GM12878 (cell line): ENCODE measurements at regions not wholly inside any gene's neighbourhood (a gene's known extent, or its start where the extent isn't known, plus 50 kb on each side); places are given as distances from the start of the nearest gene placed in this dataset.

ENCODE experiments used
- ATAC-seq: fragments of 200-7000 bp; cut with Tn5 transposase; 3 replicates; pipeline ENCODE4 v1.9.1; 2020; ENCODE audit warnings: mild to moderate bottlenecking, moderate library complexity
- BruUV-seq: library from RNA; stranded (reverse); fragments of 400-500 nt; replicated peaks from 2 replicates; lab custom pipeline; 2021; lab: Mats Ljungman, UMichigan
- CTCF ChIA-PET: fragments of 300-600 bp; sonication (Branson Sonifier 250); formaldehyde crosslinking; extraction: SDS; loops from one replicate; lab custom pipeline; 2021; ENCODE audit warnings: inconsistent platforms; lab: Yijun Ruan, JAX
- POLR2A ChIA-PET: fragments of 350-600 bp; formaldehyde crosslinking; extraction: SDS; loops from one replicate; lab custom pipeline; 2021; ENCODE audit warnings: inconsistent platforms; lab: Charles Lee
- RAD21 ChIA-PET: fragments of 300-600 bp; sonication (Branson Sonifier 250); formaldehyde crosslinking; loops from one replicate; lab custom pipeline; 2023; ENCODE audit warnings: antibody characterized with exemption; ENCODE audit not compliant: unreplicated experiment; lab: Charles Lee
- SMC1A ChIA-PET: fragments of 300-600 bp; sonication (Branson Sonifier 250); formaldehyde crosslinking; loops from one replicate; lab custom pipeline; 2023; ENCODE audit not compliant: unreplicated experiment, uncharacterized antibody; lab: Charles Lee
- DNase-seq: peaks from one replicate; pipeline ENCODE4 v3.0.0-alpha.2; 2011; ENCODE audit warnings: low read depth, low spot score
- FAIRE-seq: peaks from 3 replicates; lab custom pipeline; 2011; peaks lifted over from hg19 to GRCh38; lab: Jason Lieb, UNC
- H2AFZ ChIP-seq: 2 replicates; pipeline ENCODE4 v1.6.0; 2011; ENCODE audit warnings: low read depth, low read length, control low read depth; ENCODE audit not compliant: control insufficient read depth
- H3K27ac ChIP-seq: 2 replicates; pipeline ENCODE4 v1.5.1; 2011; ENCODE audit warnings: control low read depth; ENCODE audit not compliant: control insufficient read depth, insufficient read depth
- H3K27me3 ChIP-seq, 2 experiments: replicated peaks in 1 of 2; 2 replicates each; pipeline versions ENCODE4 v1.6.0 to v1.6.1; 2011; ENCODE audit warnings: low read length in 1 of 2; ENCODE audit not compliant: control insufficient read depth in 2 of 2, insufficient read depth in 2 of 2
- H3K36me3 ChIP-seq, 2 experiments: 2 replicates each; pipeline ENCODE4 v1.5.1; 2011; ENCODE audit warnings: low read length in 1 of 2; ENCODE audit not compliant: control insufficient read depth in 2 of 2, insufficient read depth in 2 of 2
- H3K4me1 ChIP-seq: 2 replicates; pipeline ENCODE4 v1.6.1; 2011; ENCODE audit warnings: mild to moderate bottlenecking, low read length, moderate library complexity, mixed read lengths; ENCODE audit not compliant: control insufficient read depth, insufficient read depth
- H3K4me2 ChIP-seq: 2 replicates; pipeline ENCODE4 v1.6.0; 2011; ENCODE audit warnings: control low read depth; ENCODE audit not compliant: control insufficient read depth, insufficient read depth
- H3K4me3 ChIP-seq: fragments of 200-600 bp; sonication (generic); 2 replicates; pipeline ENCODE4 v1.5.1; 2016
- H3K79me2 ChIP-seq: 2 replicates; pipeline ENCODE4 v1.6.0; 2011; ENCODE audit warnings: low read length; ENCODE audit not compliant: control insufficient read depth, insufficient read depth
- H3K9ac ChIP-seq: 2 replicates; pipeline ENCODE4 v1.8.0; 2011; ENCODE audit warnings: low read length, control low read depth, mixed read lengths; ENCODE audit not compliant: control insufficient read depth, insufficient read depth
- H3K9me3 ChIP-seq: replicated peaks from 3 replicates; pipeline ENCODE4 v1.5.1; 2011; ENCODE audit warnings: mild to moderate bottlenecking, low read length; ENCODE audit not compliant: control insufficient read depth, insufficient read depth
- H4K20me1 ChIP-seq: 2 replicates; pipeline ENCODE4 v1.6.0; 2011; ENCODE audit not compliant: control insufficient read depth, insufficient read depth
- EED ChIP-seq: sonication (generic); IDR thresholded peaks from 2 replicates; pipeline ENCODE4 v1.6.1; 2016; ENCODE audit warnings: antibody characterized with exemption, low read depth
- RUNX3 ChIP-seq: IDR thresholded peaks from 2 replicates; pipeline ENCODE4 v1.6.1; 2012; ENCODE audit warnings: low read length, inconsistent platforms
- SIX5 ChIP-seq: IDR thresholded peaks from 2 replicates; pipeline ENCODE4 v1.6.1; 2011; ENCODE audit warnings: mild to moderate bottlenecking, low read depth, low read length, moderate library complexity; ENCODE audit not compliant: severe bottlenecking
- TARDBP ChIP-seq: IDR thresholded peaks from 2 replicates; pipeline ENCODE4 v1.6.1; 2016; ENCODE audit warnings: borderline replicate concordance
- WGBS: methylation state at CpG from one replicate; pipeline ENCODE4 v1.1.6; 2016; ENCODE audit warnings: low lambda C conversion rate; ENCODE audit not compliant: insufficient replicate concordance, insufficient coverage; ENCODE audit errors: missing lambda C conversion rate; 5-methylcytosine and 5-hydroxymethylcytosine counted together
- in situ Hi-C: fragments of 300-500 bp; cut with MboI; formaldehyde crosslinking; loops from 9 replicates; pipeline ENCODE4 v1.14.3; 2018; ENCODE audit warnings: mixed read lengths
- intact Hi-C: fragments of 100-400 bp; cut with micrococcal nuclease; formaldehyde crosslinking; loops from one replicate; pipeline ENCODE4 v1.14.2; 2022; ENCODE audit not compliant: unreplicated experiment
- TF ChIP-seq, protein P1 (sequence below): fragments of 450-650 bp; IDR thresholded peaks from 2 replicates; pipeline ENCODE4 v1.6.1; 2017; ENCODE audit warnings: mild to moderate bottlenecking, low read depth, inconsistent platforms; ENCODE audit not compliant: poor library complexity, severe bottlenecking
- TF ChIP-seq, protein P2 (sequence below): IDR thresholded peaks from 2 replicates; pipeline ENCODE4 v1.6.1; 2012; ENCODE audit warnings: improper control_type of control experiment, low read depth, low read length; ENCODE audit not compliant: insufficient replicate concordance
- TF ChIP-seq, protein P3 (sequence below): fragments of 150-350 bp; IDR thresholded peaks from 2 replicates; pipeline ENCODE4 v1.6.1; 2016; ENCODE audit warnings: low read depth, low read length
- TF ChIP-seq, protein P4 (sequence below): IDR thresholded peaks from 2 replicates; pipeline ENCODE4 v1.6.1; 2011; ENCODE audit warnings: low read depth, mild to moderate bottlenecking, low read length, moderate library complexity, borderline replicate concordance; ENCODE audit errors: extremely low read depth

- intact Hi-C loops (no loop called here), in situ Hi-C loops (no loop called here)
- H3K9ac ChIP-seq: no peak overlapping the region
- TF ChIP-seq TARDBP (no peak), RUNX3 (no peak), EED (no peak), SIX5 (no peak)
- TF ChIP-seq, protein P1, sequence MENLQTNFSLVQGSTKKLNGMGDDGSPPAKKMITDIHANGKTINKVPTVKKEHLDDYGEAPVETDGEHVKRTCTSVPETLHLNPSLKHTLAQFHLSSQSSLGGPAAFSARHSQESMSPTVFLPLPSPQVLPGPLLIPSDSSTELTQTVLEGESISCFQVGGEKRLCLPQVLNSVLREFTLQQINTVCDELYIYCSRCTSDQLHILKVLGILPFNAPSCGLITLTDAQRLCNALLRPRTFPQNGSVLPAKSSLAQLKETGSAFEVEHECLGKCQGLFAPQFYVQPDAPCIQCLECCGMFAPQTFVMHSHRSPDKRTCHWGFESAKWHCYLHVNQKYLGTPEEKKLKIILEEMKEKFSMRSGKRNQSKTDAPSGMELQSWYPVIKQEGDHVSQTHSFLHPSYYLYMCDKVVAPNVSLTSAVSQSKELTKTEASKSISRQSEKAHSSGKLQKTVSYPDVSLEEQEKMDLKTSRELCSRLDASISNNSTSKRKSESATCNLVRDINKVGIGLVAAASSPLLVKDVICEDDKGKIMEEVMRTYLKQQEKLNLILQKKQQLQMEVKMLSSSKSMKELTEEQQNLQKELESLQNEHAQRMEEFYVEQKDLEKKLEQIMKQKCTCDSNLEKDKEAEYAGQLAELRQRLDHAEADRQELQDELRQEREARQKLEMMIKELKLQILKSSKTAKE: no peak
- TF ChIP-seq, protein P2, sequence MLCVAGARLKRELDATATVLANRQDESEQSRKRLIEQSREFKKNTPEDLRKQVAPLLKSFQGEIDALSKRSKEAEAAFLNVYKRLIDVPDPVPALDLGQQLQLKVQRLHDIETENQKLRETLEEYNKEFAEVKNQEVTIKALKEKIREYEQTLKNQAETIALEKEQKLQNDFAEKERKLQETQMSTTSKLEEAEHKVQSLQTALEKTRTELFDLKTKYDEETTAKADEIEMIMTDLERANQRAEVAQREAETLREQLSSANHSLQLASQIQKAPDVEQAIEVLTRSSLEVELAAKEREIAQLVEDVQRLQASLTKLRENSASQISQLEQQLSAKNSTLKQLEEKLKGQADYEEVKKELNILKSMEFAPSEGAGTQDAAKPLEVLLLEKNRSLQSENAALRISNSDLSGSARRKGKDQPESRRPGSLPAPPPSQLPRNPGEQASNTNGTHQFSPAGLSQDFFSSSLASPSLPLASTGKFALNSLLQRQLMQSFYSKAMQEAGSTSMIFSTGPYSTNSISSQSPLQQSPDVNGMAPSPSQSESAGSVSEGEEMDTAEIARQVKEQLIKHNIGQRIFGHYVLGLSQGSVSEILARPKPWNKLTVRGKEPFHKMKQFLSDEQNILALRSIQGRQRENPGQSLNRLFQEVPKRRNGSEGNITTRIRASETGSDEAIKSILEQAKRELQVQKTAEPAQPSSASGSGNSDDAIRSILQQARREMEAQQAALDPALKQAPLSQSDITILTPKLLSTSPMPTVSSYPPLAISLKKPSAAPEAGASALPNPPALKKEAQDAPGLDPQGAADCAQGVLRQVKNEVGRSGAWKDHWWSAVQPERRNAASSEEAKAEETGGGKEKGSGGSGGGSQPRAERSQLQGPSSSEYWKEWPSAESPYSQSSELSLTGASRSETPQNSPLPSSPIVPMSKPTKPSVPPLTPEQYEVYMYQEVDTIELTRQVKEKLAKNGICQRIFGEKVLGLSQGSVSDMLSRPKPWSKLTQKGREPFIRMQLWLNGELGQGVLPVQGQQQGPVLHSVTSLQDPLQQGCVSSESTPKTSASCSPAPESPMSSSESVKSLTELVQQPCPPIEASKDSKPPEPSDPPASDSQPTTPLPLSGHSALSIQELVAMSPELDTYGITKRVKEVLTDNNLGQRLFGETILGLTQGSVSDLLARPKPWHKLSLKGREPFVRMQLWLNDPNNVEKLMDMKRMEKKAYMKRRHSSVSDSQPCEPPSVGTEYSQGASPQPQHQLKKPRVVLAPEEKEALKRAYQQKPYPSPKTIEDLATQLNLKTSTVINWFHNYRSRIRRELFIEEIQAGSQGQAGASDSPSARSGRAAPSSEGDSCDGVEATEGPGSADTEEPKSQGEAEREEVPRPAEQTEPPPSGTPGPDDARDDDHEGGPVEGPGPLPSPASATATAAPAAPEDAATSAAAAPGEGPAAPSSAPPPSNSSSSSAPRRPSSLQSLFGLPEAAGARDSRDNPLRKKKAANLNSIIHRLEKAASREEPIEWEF: no peak
- TF ChIP-seq, protein P3, sequence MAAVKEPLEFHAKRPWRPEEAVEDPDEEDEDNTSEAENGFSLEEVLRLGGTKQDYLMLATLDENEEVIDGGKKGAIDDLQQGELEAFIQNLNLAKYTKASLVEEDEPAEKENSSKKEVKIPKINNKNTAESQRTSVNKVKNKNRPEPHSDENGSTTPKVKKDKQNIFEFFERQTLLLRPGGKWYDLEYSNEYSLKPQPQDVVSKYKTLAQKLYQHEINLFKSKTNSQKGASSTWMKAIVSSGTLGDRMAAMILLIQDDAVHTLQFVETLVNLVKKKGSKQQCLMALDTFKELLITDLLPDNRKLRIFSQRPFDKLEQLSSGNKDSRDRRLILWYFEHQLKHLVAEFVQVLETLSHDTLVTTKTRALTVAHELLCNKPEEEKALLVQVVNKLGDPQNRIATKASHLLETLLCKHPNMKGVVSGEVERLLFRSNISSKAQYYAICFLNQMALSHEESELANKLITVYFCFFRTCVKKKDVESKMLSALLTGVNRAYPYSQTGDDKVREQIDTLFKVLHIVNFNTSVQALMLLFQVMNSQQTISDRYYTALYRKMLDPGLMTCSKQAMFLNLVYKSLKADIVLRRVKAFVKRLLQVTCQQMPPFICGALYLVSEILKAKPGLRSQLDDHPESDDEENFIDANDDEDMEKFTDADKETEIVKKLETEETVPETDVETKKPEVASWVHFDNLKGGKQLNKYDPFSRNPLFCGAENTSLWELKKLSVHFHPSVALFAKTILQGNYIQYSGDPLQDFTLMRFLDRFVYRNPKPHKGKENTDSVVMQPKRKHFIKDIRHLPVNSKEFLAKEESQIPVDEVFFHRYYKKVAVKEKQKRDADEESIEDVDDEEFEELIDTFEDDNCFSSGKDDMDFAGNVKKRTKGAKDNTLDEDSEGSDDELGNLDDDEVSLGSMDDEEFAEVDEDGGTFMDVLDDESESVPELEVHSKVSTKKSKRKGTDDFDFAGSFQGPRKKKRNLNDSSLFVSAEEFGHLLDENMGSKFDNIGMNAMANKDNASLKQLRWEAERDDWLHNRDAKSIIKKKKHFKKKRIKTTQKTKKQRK: no peak
- TF ChIP-seq, protein P4, sequence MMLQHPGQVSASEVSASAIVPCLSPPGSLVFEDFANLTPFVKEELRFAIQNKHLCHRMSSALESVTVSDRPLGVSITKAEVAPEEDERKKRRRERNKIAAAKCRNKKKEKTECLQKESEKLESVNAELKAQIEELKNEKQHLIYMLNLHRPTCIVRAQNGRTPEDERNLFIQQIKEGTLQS: no peak
- no peaks in the 10 kb centered on the region for H3K79me2 ChIP-seq
- H3K4me1 ChIP-seq: no peaks in the 10 kb centered on the region
- no peak overlapping the region for H3K4me2 ChIP-seq
- CTCF ChIA-PET: interaction anchor here (0.7 kb wide), 1 partner anchor 1022 kb away, joined by 4 read pairs; no protein-coding TSS in a partner anchor
- WGBS: 64% methylated on average over 1 of the region's 1 CpG
- H3K27ac ChIP-seq: no peak overlapping the region
- no peak for FAIRE-seq
- H3K4me3 ChIP-seq: no peak overlapping the region
- POLR2A ChIA-PET: no interaction called here
- H3K9me3 ChIP-seq: no peaks in the 10 kb centered on the region
- no peaks in the 10 kb centered on the region for H4K20me1 ChIP-seq
- no peak for ATAC-seq
- RAD21 ChIA-PET: no interaction called here
- no peaks in the 10 kb centered on the region for H3K27me3 ChIP-seq
- SMC1A ChIA-PET: no interaction called here
- no peaks in the 10 kb centered on the region for H3K36me3 ChIP-seq
- no peak overlapping the region for H2AFZ ChIP-seq
- no peak for DNase-seq
- BruUV-seq: no TSS peak
Observed at GRCh38 chr13:38213314-38213713, 136.3 kb upstream of the UFM1 start.
